GM12878 (cell line): ENCODE measurements at regions not wholly inside any gene's neighbourhood (a gene's known extent, or its start where the extent isn't known, plus 50 kb on each side); places are given as distances from the start of the nearest gene placed in this dataset.

Source experiments
- BRCA1 ChIP-seq: IDR thresholded peaks from 2 replicates; pipeline ENCODE4 v1.6.1; 2011; ENCODE audit warnings: low read depth, low read length, improper control_type of control experiment
- CEBPB ChIP-seq, 2 experiments: fragments of 150-350 bp in 1 of 2; IDR thresholded peaks; 2 replicates each; pipeline ENCODE4 v1.6.1; 2012 to 2014; ENCODE audit warnings: low read depth in 2 of 2, low read length in 2 of 2, borderline replicate concordance in 1 of 2, inconsistent platforms in 1 of 2
- E2F4 ChIP-seq: IDR thresholded peaks from 2 replicates; pipeline ENCODE4 v1.6.1; 2012; ENCODE audit warnings: low read depth, low read length, improper control_type of control experiment
- HCFC1 ChIP-seq: fragments of 150-350 bp; IDR thresholded peaks from 2 replicates; pipeline ENCODE4 v1.6.1; 2014; ENCODE audit warnings: low read length
- IRF3 ChIP-seq: fragments of 450-650 bp; IDR thresholded peaks from 2 replicates; pipeline ENCODE4 v1.6.1; 2014; ENCODE audit warnings: mild to moderate bottlenecking
- JUND ChIP-seq: IDR thresholded peaks from 2 replicates; pipeline ENCODE4 v1.6.1; 2012; ENCODE audit warnings: low read depth, mild to moderate bottlenecking, low read length, improper control_type of control experiment, moderate library complexity
- NR2C2 ChIP-seq: IDR thresholded peaks from 2 replicates; pipeline ENCODE4 v1.6.1; 2011; ENCODE audit warnings: borderline replicate concordance, low read depth; ENCODE audit not compliant: control insufficient read depth, insufficient read length
- RELA ChIP-seq: fragments of 450-650 bp; IDR thresholded peaks from 2 replicates; pipeline ENCODE4 v1.8.0; 2014; ENCODE audit warnings: borderline replicate concordance; ENCODE audit not compliant: partially characterized antibody
- RFX5 ChIP-seq: IDR thresholded peaks from 2 replicates; pipeline ENCODE4 v1.6.1; 2011; ENCODE audit warnings: low read depth, low read length, improper control_type of control experiment
- TAF1 ChIP-seq: IDR thresholded peaks from 2 replicates; pipeline ENCODE4 v1.6.1; 2011; ENCODE audit warnings: mild to moderate bottlenecking, low read depth, low read length, borderline replicate concordance
- ZNF274 ChIP-seq: IDR thresholded peaks from one replicate; pipeline ENCODE4 v1.8.0; 2011; ENCODE audit not compliant: insufficient read length, insufficient read depth
- TF ChIP-seq, protein P1 (sequence below), 3 experiments: IDR thresholded peaks in 2 of 3; conservative IDR thresholded peaks in 1 of 3; 2 replicates each; pipeline ENCODE4 v1.5.1; 2011; ENCODE audit warnings: low read depth in 3 of 3, low read length in 3 of 3, mild to moderate bottlenecking in 3 of 3, control low read depth in 2 of 3, moderate library complexity in 2 of 3, inconsistent platforms in 1 of 3, mixed read lengths in 1 of 3; ENCODE audit not compliant: control insufficient read depth in 2 of 3, insufficient read depth in 1 of 3; ENCODE audit errors: extremely low read depth in 1 of 3
- TF ChIP-seq, protein P2 (sequence below): fragments of 450-650 bp; IDR thresholded peaks from 2 replicates; pipeline ENCODE4 v1.6.1; 2016; ENCODE audit warnings: mild to moderate bottlenecking
- TF ChIP-seq, protein P3 (sequence below): fragments of 450-650 bp; IDR thresholded peaks from 2 replicates; pipeline ENCODE4 v1.6.1; 2017; ENCODE audit warnings: mild to moderate bottlenecking, low read depth, inconsistent platforms; ENCODE audit not compliant: poor library complexity, severe bottlenecking

GRCh38 chr2:198453866-198454265 is 649.5 kb downstream of the PLCL1 start:
- TF ChIP-seq, protein P1, sequence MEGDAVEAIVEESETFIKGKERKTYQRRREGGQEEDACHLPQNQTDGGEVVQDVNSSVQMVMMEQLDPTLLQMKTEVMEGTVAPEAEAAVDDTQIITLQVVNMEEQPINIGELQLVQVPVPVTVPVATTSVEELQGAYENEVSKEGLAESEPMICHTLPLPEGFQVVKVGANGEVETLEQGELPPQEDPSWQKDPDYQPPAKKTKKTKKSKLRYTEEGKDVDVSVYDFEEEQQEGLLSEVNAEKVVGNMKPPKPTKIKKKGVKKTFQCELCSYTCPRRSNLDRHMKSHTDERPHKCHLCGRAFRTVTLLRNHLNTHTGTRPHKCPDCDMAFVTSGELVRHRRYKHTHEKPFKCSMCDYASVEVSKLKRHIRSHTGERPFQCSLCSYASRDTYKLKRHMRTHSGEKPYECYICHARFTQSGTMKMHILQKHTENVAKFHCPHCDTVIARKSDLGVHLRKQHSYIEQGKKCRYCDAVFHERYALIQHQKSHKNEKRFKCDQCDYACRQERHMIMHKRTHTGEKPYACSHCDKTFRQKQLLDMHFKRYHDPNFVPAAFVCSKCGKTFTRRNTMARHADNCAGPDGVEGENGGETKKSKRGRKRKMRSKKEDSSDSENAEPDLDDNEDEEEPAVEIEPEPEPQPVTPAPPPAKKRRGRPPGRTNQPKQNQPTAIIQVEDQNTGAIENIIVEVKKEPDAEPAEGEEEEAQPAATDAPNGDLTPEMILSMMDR (IDR thresholded peaks at IDR 0.05 in 2 of 3, conservative IDR thresholded peaks at IDR 0.05 in 1 of 3; ENCODE audit: control insufficient read depth in 2 of 3, extremely low read depth in 1 of 3, insufficient read depth in 1 of 3, low read depth in 3 of 3, low read length in 3 of 3): no peak
- TF ChIP-seq TAF1 (no peak), NR2C2 (no peak), IRF3 (no peak), E2F4 (no peak), HCFC1 (no peak), RELA (no peak), RFX5 (no peak), ZNF274 (no peak), JUND (no peak), BRCA1 (no peak), CEBPB (IDR thresholded peaks at IDR 0.05; ENCODE audit: borderline replicate concordance in 1 of 2, low read depth in 2 of 2, low read length in 2 of 2) (no peak)
- TF ChIP-seq, protein P2, sequence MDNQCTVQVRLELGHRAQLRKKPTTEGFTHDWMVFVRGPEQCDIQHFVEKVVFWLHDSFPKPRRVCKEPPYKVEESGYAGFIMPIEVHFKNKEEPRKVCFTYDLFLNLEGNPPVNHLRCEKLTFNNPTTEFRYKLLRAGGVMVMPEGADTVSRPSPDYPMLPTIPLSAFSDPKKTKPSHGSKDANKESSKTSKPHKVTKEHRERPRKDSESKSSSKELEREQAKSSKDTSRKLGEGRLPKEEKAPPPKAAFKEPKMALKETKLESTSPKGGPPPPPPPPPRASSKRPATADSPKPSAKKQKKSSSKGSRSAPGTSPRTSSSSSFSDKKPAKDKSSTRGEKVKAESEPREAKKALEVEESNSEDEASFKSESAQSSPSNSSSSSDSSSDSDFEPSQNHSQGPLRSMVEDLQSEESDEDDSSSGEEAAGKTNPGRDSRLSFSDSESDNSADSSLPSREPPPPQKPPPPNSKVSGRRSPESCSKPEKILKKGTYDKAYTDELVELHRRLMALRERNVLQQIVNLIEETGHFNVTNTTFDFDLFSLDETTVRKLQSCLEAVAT: no peak
- TF ChIP-seq, protein P3, sequence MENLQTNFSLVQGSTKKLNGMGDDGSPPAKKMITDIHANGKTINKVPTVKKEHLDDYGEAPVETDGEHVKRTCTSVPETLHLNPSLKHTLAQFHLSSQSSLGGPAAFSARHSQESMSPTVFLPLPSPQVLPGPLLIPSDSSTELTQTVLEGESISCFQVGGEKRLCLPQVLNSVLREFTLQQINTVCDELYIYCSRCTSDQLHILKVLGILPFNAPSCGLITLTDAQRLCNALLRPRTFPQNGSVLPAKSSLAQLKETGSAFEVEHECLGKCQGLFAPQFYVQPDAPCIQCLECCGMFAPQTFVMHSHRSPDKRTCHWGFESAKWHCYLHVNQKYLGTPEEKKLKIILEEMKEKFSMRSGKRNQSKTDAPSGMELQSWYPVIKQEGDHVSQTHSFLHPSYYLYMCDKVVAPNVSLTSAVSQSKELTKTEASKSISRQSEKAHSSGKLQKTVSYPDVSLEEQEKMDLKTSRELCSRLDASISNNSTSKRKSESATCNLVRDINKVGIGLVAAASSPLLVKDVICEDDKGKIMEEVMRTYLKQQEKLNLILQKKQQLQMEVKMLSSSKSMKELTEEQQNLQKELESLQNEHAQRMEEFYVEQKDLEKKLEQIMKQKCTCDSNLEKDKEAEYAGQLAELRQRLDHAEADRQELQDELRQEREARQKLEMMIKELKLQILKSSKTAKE: no peak
